GM12874 (cell line): ENCODE measurements at regions not wholly inside any gene's neighbourhood (a gene's known extent, or its start where the extent isn't known, plus 50 kb on each side); places are given as distances from the start of the nearest gene placed in this dataset.

Experiments used
- CTCF ChIP-seq: IDR thresholded peaks from 2 replicates; pipeline ENCODE4 v1.5.1; 2011; ENCODE audit warnings: low read depth, mild to moderate bottlenecking, control low read depth, low read length, moderate library complexity; ENCODE audit not compliant: insufficient read depth

DNA sequence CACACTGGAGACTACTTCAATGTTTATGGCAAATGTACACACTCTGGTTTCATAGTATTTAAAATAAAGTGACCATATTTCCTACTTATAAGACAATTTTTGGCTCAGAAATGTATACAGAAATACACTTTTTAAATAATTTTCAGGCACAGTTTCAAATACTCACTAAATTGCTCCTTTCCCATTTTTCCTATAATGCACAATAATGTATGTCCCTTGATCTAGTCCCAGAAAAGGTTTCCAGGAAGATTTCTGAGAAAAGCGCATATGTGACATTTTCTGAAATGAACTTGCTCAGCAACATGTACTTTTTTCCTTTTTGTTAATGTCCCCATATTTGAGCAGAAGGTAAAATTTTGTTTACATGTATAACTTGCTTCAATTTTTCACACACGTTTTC is 591.4 kb downstream of the CD109 start:
- no peak for TF ChIP-seq CTCF

GRCh38 chr6:74284284-74284683 is 588.3 kb downstream of the CD109 start:
- no peak for TF ChIP-seq CTCF

DNA sequence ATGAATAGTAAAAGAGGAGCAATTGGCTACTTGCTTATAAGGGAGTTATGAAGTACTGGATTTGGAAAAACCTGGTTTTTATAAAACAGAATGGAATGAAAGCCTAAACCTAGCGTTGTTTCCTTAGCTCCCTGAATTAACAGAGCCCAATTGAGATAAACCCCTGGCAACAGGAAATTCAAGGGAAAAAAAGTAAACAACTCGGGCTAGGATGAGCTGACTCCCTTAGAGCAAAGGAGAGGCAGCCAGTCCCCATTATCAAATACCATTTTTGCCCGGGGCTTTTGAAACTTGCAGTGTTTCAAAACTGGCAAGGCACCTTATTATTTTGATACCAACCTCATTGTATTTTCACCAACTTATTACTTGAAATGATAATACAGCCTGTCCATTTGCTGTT is 587.5 kb downstream of the CD109 start:
- no peak for TF ChIP-seq CTCF

GRCh38 chr6:74282143-74282689 is 586.2 kb downstream of the CD109 start:
- TF ChIP-seq CTCF: no peak

DNA sequence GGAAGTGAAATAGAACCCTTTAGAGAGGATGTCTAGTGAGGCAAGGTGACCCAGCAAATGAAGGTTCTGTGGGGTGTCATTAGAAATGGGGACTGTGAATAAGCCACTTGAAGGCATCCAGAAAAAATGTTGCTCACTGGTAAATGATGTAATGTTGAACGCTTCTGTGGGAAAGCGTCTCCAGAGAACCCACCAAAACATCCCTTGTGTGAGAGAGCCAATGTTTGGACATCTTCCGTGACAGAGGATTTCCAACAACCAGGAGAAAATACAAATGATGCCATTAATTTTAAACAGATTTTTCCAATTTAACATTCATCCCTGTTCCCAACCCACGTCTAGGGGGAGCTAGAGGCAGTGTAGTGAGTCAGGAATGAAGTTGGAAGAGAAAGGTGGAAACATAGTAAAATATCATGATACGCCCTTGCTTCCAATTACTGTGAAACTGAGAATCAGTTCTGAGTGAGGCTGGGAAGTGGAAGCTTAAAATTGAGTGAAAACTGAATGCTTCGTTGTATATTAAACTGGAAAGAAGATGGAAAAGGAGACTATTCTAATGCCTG is 584.2 kb downstream of the CD109 start:
- TF ChIP-seq CTCF: no peak

DNA sequence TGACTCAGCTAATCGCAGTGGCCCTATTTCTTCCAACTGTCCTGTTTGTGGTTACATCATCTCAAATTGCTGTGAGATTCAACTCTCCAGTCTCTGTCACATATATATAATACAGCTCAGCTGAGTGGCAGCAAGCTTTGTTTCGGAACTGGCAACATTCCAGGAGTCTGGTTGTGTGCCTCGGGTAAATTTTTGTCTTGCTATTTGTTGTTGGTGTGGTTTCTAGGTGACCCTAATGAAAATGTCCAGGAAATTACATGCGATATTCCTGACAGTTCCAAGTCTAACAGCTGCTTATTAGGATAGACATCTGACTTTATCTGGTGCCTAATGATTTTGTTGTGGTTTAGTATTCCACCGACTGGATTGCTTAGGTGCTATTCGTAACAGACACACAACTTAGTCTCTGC is 581.8 kb downstream of the CD109 start:
- TF ChIP-seq CTCF: no peak

GRCh38 chr6:74273541-74273940 is 577.5 kb downstream of the CD109 start:
- no peak for TF ChIP-seq CTCF
